Smooth muscle cell (in vitro differentiated cells): ENCODE measurements at regions not wholly inside any gene's neighbourhood (a gene's known extent, or its start where the extent isn't known, plus 50 kb on each side); places are given as distances from the start of the nearest gene placed in this dataset.

Experiments
- DNase-seq: peaks from one replicate; lab custom pipeline; 2025; ENCODE audit not compliant: unreplicated experiment; lab: John Stamatoyannopoulos, UW
- H2AFZ ChIP-seq: fragments of 200-600 bp; sonication (generic); 2 replicates; pipeline ENCODE4 v1.6.0; 2016; ENCODE audit warnings: antibody characterized with exemption, low read depth, mild to moderate bottlenecking
- H3F3A ChIP-seq: fragments of 200-600 bp; sonication (generic); 2 replicates; pipeline ENCODE4 v1.6.0; 2017; ENCODE audit warnings: antibody characterized with exemption, low read depth
- H3K27ac ChIP-seq: fragments of 200-600 bp; sonication (generic); 2 replicates; pipeline ENCODE4 v1.5.1; 2016; ENCODE audit warnings: low read depth, mild to moderate bottlenecking
- H3K27me3 ChIP-seq: fragments of 200-600 bp; sonication (generic); 2 replicates; pipeline ENCODE4 v1.6.1; 2016; ENCODE audit warnings: low read depth, mild to moderate bottlenecking
- H3K36me3 ChIP-seq: fragments of 200-600 bp; sonication (generic); 2 replicates; pipeline ENCODE4 v1.5.1; 2016; ENCODE audit warnings: low read depth
- H3K4me1 ChIP-seq: fragments of 200-600 bp; sonication (generic); 2 replicates; pipeline ENCODE4 v1.5.1; 2016; ENCODE audit warnings: low read depth
- H3K4me2 ChIP-seq: fragments of 200-600 bp; sonication (generic); 2 replicates; pipeline ENCODE4 v1.6.0; 2016; ENCODE audit warnings: mild to moderate bottlenecking
- H3K4me3 ChIP-seq: fragments of 200-600 bp; sonication (generic); 2 replicates; pipeline ENCODE4 v1.5.1; 2016; ENCODE audit warnings: mild to moderate bottlenecking
- H3K79me2 ChIP-seq: fragments of 200-600 bp; sonication (generic); 2 replicates; pipeline ENCODE4 v1.6.0; 2016; ENCODE audit warnings: low read depth, mild to moderate bottlenecking
- H3K9ac ChIP-seq: fragments of 200-600 bp; sonication (generic); 2 replicates; pipeline ENCODE4 v1.6.0; 2016; ENCODE audit warnings: low read depth
- H3K9me3 ChIP-seq: fragments of 200-600 bp; sonication (generic); replicated peaks from 2 replicates; pipeline ENCODE4 v1.5.1; 2016; ENCODE audit warnings: low read depth
- H4K20me1 ChIP-seq: fragments of 200-600 bp; sonication (generic); 2 replicates; pipeline ENCODE4 v1.6.0; 2016; ENCODE audit warnings: low read depth
- CTCF ChIP-seq: fragments of 200-600 bp; sonication (generic); IDR thresholded peaks from 2 replicates; pipeline ENCODE4 v1.5.1; 2017; ENCODE audit warnings: borderline replicate concordance, mild to moderate bottlenecking, antibody characterized with exemption; ENCODE audit not compliant: insufficient read depth, poor library complexity, severe bottlenecking
- whole genome bisulfite sequencing: methylation state at CpG from one replicate; pipeline ENCODE4 v1.1.7; 2016; ENCODE audit warnings: low lambda C conversion rate; 5-methylcytosine and 5-hydroxymethylcytosine counted together

- H3K36me3 ChIP-seq, result no peaks in the 10 kb centered on the region
- no peak overlapping the region for H3K4me3 ChIP-seq
Observed at GRCh38 chr2:234566622-234567021, 69.7 kb upstream of the ARL4C start.

DNA sequence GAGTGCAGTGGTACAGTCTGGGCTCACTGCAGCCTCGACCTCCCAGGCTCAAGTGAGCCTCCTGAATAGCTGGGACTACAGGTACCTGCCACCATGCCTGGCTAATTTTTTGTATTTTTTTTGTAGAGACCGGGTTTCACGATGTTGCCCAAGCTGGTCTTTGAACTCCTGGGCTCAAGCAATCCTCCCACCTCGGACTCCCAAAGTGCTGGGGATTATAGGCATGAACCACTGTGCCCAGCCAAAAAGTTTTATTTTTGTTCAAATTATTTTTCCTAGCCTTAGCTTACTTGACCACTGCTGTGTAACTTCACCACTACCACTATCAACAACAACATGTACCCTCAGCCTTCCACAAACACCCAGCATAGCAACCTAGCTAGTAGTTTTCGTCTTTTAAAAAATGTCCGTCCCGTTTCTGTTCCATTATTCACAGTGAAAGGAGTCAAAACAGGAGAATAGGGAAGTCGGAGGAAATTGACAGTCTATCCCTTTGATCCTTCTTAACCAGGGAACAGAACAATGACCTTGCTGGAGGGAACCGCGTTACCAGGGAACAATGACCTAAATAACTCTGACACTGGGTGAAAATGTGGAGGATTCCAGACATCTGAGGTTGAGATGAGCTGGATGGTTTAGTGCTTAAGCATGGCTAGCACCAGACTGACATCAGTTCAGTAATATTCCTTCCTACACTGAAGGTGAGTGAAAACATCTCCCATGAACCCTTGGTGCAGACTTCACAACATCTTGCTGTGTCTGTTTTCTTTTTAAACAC is 69.2 kb upstream of the ARL4C start:
- no peak overlapping the region for H3K4me3 ChIP-seq
- H3K4me1 ChIP-seq, result peaks cover 11% of the 10 kb centered on the region
- no peak overlapping the region for H3K9ac ChIP-seq
- no peaks in the 10 kb centered on the region for H3K36me3 ChIP-seq
- no peaks in the 10 kb centered on the region for H3K79me2 ChIP-seq
- H4K20me1 ChIP-seq, result no peaks in the 10 kb centered on the region
- 72% methylated on average over 10 of the region's 10 CpGs for WGBS
- no peaks in the 10 kb centered on the region for H3F3A ChIP-seq
- H3K9me3 ChIP-seq, result no peaks in the 10 kb centered on the region
- no peak overlapping the region for H2AFZ ChIP-seq
- H3K4me2 ChIP-seq, result no peak overlapping the region
- DNase-seq, result no peak
- no peak overlapping the region for H3K27ac ChIP-seq
- no peak for TF ChIP-seq CTCF
- H3K27me3 ChIP-seq, result no peaks in the 10 kb centered on the region

More at GRCh38 chr2:234566622-234567021, 69.7 kb upstream of the ARL4C start:
- H3K4me2 ChIP-seq, result no peak overlapping the region
- H3K4me1 ChIP-seq, result peaks cover 11% of the 10 kb centered on the region
- H3K9me3 ChIP-seq, result no peaks in the 10 kb centered on the region
- H2AFZ ChIP-seq, result no peak overlapping the region
- DNase-seq, result no peak
- no peaks in the 10 kb centered on the region for H3K79me2 ChIP-seq
- H4K20me1 ChIP-seq, result no peaks in the 10 kb centered on the region
- no peak overlapping the region for H3K9ac ChIP-seq
- WGBS, result 90% methylated on average over 2 of the region's 2 CpGs
- H3K27me3 ChIP-seq, result no peaks in the 10 kb centered on the region
- H3K27ac ChIP-seq, result no peak overlapping the region
- TF ChIP-seq CTCF, result no peak
- H3F3A ChIP-seq, result no peaks in the 10 kb centered on the region

- Histone ChIP-seq H3K9ac (no peak overlapping the region), H3K4me2 (no peak overlapping the region), H4K20me1 (no peaks in the 10 kb centered on the region), H3K4me3 (no peak overlapping the region), H3K9me3 (no peaks in the 10 kb centered on the region), H3K79me2 (no peaks in the 10 kb centered on the region), H3F3A (no peaks in the 10 kb centered on the region), H2AFZ (no peak overlapping the region), H3K4me1 (peaks cover 11% of the 10 kb centered on the region), H3K27me3 (no peaks in the 10 kb centered on the region), H3K27ac (no peak overlapping the region), H3K36me3 (no peaks in the 10 kb centered on the region)
- 69% methylated on average over 1 of the region's 1 CpG for WGBS
- DNase-seq, result no peak
- TF ChIP-seq CTCF, result no peak
Observed at GRCh38 chr2:234565201-234565600, 68.3 kb upstream of the ARL4C start.

GRCh38 chr2:234564699-234565098 is 67.8 kb upstream of the ARL4C start:
- H2AFZ ChIP-seq, result no peak overlapping the region

More at GRCh38 chr2:234564699-234565098, 67.8 kb upstream of the ARL4C start:
- Histone ChIP-seq H3K79me2 (no peaks in the 10 kb centered on the region), H3K4me1 (peaks cover 11% of the 10 kb centered on the region), H4K20me1 (no peaks in the 10 kb centered on the region), H3K36me3 (no peaks in the 10 kb centered on the region), H3K9me3 (no peaks in the 10 kb centered on the region), H3K27me3 (no peaks in the 10 kb centered on the region), H3K9ac (no peak overlapping the region), H3K27ac (no peak overlapping the region), H3K4me3 (no peak overlapping the region), H3K4me2 (no peak overlapping the region), H3F3A (no peaks in the 10 kb centered on the region)
- DNase-seq, result no peak
- 60% methylated on average over 2 of the region's 2 CpGs for WGBS
- peak; percentile 18 for TF ChIP-seq CTCF
